Nucleus accumbens (tissue), 56 donors: ENCODE measurements at regions not wholly inside any gene's neighbourhood (a gene's known extent, or its start where the extent isn't known, plus 50 kb on each side); places are given as distances from the start of the nearest gene placed in this dataset.
"Not testable (repeated sequence)": the region's sequence is repeated elsewhere in the genome, so short reads cannot be mapped to it uniquely, and the experiment has no call there.

Experiments used
- DNase-seq, 56 donors: peaks; one replicate each; lab custom pipeline; 2025; lab: John Stamatoyannopoulos, UW

DNA sequence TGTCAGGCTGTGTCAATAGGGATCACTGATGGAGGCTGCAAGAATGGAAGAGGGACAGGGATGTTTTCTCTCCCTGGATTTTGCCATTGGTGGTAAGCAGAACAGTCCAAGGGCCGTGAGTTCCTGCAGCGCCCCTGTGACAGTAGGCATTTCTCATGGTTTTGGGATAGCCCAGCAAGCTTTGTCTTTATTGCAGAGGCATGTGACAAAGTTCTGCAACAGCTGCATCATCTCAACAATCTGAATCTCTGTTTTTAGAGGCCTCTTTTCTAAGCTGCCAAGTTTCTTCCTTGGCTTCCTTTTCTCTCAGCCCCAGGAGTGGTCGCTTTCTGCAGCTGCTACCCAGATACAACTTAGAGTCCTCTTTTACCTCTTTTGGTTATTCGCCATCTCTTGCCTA is 95.7 kb upstream of the TSHZ3 start:
- DNase-seq, result no peak

DNA sequence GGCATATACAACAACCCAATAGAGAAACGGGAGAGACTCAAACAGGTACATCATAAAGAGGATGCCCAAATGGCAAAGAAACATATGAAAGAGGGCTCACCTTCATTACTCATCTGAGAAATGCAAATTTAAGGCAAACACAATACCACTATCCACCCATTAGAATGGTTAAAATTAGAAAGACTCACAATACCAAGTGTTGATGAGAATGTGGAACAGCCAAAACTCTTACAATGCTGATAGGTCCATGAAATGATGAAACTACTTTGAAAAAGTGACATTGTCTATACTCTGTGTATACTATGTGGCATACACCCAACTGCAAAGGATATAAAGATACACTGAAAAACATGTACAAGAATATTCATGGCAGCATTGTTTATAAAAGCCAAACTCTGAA is 96.2 kb upstream of the TSHZ3 start:
- no peak for DNase-seq

DNA sequence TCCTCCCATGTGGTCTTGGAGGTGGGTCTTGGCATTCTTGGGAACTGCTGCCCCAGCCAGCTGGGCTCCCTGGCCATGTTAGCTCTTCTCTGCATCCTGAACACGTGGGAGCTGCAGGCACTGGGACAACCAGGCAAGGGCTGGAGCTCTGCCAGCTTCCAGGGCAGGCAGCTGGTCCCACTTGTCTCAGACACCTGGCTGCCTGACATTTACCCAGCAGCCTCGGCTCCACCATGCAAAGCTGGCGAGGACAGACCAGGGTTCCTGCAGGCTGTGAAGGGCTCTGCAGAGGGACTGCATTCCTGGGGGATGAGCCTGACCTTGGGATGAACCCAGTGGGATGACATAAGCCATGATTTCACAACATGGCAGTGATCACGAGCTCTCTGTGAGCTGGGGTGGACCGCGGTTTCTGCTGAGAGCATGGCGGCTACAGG is 99.0 kb upstream of the TSHZ3 start:
- peak in 2 of 56 donors; percentile 2 to 3 for DNase-seq

DNA sequence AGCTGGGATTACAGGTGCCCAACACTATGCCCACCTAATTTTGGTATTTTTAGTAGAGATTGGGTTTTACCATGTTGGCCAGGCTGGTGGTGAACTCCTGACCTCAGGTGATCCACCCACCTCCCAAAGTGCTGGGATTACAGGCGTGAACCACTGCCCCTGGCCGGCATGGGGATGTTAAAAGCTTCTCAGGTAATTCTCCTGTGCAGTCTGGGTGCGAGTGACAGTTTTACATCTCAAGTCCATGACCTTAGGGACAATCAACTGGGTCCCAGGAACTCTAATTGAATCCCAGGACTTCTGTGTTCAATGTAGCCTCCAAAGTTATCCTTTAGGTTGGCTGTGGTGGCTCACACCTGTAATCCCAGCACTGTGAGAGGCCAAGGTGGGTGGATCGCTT is 100.1 kb upstream of the TSHZ3 start:
- no peak for DNase-seq

DNA sequence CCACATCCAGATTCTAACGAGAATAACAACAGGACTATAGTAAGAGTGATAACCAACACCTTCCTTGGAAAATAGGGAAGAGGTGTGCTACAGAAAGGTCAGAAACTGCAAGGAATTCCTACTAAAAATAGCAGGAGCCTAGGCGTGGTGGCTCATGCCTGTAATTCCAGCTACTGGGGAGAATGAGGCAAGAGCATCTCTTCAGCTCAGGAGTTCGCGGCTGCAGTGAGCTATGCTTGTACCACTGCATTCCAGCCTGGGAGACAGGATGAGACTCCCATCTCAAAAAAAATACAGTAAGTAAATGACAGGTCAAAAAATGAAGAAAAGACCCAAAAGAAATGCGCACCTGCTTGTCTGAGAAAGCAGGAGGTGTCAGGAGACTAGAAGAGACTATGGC is 101.5 kb upstream of the TSHZ3 start:
- no peak for DNase-seq

DNA sequence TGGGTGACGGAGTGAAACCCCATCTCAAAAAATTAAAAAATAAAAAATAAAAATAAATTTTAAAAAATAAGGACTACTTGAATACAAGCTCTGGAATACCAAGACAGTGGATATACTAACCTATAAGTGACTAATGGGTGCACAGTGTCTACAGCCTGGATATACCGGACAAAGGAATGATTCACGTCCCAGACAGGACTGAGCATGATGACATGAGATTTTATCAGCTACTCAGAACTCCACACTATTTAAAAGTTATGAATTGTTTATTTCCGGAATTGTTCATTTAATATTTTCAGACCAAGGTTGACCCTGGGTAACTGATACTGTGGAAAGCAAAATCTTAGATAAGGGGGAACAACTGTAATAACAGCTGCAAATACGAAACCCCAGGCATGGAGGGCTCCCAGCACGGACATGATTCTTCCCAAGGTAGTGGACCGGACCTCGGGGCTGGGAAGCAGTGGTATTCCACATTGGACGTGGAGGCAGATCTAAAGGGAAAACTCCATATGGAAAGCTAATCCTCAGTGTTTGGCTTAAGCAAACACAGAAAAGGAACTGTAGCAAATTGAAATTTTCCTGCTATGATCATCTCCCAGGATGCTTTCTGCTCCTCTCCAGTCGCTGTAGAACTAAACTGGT is 102.6 kb upstream of the TSHZ3 start:
- DNase-seq, result no peak

DNA sequence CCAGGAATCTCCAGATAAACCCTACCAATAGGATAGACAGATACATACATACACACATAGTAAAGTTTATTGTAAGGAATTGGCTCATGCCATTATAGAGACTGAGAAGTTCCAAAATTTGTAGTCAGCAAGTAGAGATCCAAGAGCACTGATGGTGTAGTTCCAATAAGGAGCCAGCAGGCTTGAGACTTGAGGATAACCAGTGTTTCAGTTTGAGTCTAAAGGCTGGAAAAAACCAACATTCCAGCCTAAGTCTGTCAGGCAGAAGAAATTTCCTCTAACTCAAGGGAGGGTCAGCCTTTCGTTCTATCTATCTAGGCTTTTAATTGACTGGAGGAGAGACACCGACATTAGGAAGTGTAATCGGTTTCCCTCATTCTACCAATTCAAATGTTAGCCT is 110.2 kb upstream of the TSHZ3 start:
- DNase-seq, result no peak

DNA sequence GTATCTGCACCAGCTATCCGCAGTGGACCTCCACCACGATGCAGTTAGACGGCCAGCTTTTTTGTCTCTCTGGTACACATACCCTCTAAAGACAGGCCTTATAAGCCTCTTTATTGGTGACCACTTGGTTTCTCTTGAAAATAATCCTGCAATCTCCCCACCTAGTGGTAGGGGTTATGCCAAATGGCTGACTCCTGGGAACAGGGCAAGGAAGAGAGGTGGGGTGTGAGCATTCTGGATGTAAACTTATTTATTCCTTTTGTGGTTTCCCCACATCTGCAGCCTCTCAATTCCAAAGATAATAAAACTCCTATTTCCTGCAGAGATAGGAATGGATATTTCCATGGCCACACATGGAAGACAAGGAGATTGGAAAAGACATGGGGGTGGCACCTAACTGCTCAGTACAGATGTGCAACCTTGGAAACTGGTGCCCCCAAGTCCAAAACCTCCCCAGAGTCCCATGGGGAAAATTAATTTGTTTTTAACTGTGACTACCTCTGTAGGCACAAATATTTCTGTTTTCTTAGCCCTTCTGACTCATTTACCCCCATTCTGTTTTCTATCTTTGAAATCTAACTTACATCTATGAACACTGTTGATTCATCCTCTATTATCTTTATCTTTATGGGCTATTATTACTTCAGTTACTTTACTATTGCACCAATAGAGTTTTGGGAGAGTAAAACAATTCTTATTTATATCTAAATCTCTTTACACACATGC is 112.7 kb upstream of the TSHZ3 start:
- no peak for DNase-seq

DNA sequence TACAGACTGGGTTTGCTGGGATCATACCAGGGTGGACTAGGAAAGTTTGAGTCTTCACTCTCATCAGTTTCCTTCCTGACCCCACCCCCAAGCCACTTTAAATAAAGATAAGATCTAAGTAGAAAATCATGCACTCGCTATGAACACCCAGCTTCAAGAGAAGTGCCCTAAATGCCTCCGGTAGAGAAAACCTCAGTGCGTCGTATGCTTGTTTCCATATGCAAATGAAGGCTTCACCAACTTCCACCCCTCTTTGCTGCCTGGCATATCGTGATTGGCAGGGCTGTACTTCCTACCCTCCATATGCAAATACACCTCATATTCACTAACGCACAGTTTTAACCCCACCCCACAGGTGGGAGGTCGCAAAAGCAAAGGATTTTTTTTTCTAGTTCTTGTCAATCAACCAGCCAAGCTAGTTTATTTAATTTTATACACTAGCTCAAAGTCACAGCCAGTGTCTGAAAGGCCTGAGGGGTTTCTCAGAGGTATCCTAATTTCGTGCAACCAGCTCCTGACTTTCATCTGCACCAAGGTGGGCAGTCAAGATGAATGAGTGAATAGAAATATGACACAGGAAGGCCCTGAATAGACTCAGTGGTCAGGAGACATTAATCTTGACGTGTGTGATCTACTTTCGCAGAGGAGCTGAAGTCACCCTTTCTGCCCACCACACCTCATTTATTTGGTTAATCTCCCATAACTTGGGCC is 121.1 kb upstream of the TSHZ3 start:
- DNase-seq, result no peak

DNA sequence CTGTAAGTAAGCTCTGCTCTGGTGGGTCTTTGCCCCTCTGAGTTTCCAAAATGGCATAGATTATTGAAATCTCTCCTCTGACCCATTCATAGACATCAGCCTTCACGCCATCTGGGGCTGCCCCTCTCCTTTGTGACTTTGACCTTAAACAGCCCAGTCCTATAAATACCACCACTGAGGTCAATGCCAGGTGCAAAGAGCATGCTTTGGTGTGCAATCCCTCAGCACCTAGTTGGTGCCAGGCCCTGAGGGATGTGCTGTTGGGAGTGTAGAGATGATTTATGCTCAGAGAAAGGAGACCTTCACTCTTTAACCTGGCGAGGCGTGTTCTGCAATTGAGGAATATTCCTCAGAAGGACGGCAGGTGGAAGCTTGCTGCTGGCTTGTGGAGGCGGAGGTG is 121.7 kb upstream of the TSHZ3 start:
- no peak for DNase-seq

DNA sequence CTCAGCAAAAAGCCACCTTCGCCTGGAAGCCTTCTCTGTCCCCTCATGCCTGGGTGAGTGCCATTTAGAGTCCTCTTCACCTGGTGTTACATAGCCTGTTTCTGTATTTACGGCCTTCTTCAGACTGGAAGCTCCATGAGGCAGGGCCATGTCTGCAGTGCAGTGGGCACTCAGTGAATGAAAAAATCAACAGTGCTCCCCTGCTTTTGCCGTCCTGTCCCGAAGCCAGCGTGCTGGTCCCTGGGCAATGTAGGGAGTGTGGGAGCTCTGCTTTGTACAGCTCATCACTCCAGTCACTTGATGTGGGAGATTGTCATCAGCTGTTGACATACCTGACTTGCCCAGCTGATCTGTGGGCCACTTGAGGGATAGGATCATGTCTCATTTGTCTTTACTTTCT is 129.0 kb upstream of the TSHZ3 start:
- DNase-seq, result no peak

DNA sequence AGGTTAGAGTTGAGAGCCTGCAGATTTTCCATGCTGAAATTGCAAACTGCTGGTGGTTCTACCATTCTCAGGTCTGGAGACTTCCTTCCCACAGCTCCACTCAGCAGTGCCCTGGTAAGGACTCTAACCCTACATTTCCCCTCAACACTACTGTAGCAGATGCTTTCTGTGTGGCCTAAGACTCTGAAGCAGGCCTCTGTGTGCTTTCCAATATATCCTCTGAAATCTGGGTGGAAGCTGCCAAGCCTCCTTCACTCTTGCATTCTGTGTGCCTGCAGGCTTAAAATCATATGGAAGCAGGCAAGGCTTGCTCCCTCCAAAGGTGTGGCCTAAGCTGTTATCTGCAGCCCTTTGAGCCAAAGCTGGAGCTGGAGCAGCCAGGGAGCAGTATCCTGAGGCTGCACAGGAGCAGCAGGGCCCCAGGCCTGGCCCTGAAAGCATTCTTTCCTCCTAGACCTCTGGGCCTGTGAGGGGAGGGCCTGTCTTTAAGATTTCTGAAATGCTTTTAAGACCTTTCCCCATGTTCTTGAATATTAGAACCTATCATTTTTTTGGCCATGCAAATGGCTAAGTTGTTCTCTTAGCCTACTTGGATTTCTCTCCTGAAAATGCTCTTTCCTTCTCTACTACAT is 134.1 kb upstream of the TSHZ3 start:
- DNase-seq, result no peak

DNA sequence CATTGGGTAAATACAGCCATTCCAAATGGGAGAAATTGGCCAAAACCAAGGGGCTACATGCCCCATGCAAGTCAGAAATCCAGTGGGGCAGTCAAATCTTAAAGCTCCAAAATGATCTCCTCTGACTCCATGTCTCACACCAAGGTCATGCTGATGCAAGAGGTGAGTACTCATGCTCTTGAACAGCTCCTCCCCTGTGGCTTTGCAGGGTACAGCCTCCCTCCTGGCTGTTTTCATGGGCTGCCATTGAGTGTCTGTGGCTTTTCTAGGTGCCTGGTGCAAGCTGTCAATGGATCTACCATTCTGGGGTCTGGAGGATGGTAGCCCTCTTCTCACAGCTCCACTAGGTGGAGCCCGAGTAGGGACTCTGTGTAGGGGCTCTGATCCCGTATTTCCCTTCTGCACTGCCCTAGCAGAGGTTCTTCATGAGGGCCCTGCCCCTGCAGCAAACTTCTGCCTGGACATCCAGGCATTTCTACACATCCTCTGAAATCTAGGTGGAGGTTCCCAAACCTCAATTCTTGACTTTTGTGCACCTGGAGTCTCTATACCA is 135.7 kb upstream of the TSHZ3 start:
- not testable (repeated sequence) for DNase-seq

DNA sequence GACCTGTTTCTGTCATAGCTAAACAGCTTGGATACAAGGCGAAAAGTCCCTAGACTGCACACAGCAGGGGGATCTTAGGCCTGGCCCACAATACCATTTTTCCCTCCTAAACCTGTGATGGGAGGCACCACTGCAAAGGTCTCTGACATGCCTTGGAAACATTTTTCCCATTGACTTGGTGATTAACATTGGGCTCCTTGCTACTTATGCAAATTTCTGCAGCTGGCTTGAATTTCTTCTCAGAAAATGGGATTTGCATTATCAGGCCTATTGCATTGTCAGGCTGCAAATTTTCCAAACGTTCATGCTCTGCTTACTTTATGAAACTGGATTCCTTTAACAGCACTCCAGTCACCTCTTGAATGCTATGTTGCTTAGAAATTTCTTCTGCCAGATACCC is 136.2 kb upstream of the TSHZ3 start:
- DNase-seq, result no peak

DNA sequence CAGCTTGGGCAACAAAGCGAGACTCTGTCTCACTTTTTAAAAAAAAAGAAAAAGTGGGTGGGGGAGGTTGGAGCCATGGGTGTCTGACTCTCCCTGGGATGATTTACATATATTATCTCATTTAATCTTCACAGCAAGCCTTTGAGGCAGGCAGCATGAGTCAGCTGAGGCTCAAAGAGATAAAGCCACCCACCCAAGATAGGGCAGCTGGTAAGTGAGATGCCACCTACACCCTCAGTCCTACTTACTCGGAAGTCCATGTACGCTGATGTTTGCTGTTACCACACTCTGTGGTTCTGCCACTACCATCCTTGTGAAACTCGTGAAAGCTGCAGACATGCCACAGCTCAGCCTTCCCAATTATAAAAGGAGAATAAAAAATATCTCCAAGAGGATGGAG is 142.0 kb upstream of the TSHZ3 start:
- no peak for DNase-seq

DNA sequence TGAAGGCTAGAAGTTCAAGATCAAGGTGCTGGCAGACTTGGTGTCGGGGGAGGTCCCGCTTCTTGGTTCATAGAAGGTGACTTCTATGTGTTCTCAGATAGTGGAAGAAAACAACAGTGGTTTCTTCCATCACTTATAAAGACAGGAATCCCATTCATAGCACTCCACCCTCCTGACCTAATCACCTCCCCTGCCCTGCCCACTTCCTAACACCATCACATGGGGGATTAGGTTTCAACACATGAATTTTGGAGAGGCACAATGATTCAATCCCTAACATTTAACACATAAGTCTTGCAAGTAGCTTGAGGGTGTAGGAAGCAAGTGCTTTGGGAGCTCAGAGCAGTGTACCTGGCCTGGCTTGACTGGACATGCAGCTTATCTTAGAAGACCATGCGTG is 142.8 kb upstream of the TSHZ3 start:
- no peak for DNase-seq

DNA sequence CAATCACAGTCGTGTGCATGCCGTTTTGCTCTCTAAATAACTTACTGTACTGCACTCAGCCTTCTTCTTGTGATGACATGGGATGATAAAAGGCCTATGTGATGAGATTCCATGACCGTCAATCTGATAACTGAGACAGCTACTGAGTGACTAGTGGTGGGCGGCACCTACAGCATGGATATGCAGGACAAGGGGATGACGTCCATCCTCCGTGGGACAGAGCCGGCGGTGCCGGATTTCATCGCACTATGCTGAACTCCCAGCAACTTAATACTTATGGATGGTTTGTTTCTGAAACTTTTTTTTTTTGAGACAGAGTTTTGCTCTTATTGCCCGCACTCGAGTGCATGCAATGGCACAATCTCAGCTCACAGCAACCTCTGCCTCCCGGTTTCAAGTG is 146.8 kb upstream of the TSHZ3 start:
- no peak for DNase-seq

DNA sequence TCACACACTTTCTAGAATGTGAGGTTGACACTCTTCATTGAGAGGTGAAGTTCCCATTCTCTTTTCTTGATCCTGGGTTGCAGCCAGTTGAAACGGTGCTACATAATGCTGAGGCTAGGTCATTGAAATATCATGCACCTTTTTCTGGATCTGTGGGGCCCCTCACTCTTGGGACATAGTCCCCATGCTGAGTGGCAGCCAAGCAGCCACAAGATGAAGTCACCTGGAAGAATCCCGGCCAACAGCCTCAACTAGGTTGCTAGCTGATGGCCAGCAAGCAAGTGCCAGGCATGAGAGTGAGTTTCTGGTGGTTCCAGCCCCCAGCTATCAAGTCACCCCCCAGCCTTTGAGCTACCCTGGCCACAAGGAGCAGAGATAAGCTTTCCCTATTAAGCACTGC is 148.5 kb upstream of the TSHZ3 start:
- no peak for DNase-seq

DNA sequence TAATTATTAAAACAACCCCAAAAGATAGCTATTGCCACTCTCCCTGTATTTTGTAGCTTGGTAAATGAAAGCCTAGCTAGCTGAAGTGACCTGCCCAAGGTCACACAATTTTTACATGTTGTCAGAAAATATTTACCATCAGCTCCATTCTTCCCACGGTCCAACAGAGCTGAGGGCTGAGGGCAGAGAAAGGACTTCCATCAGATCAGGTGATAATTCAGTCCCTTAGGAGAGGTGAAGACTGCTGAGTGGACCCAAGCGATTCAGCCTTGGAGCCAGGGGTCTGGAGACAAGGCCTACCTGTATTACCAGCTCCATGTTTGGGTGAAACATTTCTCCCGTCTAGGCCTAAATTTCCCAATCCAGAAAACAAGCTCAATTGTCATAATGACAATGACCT is 149.5 kb upstream of the TSHZ3 start:
- no peak for DNase-seq

DNA sequence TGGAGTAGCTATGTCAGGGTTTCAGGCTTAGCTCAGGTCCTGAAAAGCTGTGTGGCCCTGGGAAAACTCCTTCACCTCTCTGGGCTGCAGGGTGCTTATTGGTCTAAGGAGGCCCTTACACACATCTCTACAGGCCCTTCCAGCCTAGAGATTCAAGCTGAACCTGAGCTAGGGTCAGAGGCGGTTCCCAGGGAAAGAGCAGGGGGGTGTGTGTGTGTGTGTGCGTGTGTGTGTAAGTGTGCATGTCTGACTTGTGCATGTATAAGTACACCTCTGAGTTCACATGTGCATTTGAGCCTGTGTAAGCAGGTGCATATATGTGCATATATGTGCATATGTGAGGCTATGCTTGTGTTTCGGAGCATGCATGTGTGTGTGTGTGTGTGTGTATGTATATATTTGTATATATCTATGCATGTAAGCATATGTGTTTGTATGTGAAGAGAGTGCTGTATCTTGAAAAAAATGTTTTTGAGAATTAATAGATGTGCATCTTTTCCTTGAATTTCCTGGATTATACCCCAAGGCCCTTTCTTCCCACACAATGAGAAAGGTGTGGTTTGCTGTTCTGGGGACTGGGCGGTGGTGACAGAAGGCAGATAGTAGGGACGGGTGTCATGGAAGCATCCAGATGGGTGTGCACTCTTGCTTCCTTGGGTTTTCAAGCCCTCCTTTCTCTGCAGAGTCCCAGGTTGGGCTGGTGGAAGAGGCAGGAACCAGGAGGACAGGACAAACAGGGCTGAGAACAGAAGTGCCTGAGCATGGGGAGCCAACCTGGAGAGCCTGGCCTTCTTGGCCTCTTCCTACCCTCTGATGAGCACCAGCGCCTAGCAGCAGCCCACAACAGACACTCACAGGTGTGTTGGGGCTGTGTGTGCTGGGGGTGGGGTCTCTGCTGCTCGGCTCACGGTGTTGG is 150.3 kb upstream of the TSHZ3 start:
- no peak for DNase-seq
